DOHH2 (cell line): ENCODE measurements at regions not wholly inside any gene's neighbourhood (a gene's known extent, or its start where the extent isn't known, plus 50 kb on each side); places are given as distances from the start of the nearest gene placed in this dataset.

Experiments
- H3F3A ChIP-seq: fragments of 200-600 bp; sonication (generic), shearing (Covaris generic); 2 replicates; pipeline ENCODE4 v1.6.0; 2016; ENCODE audit warnings: antibody characterized with exemption, mild to moderate bottlenecking; ENCODE audit not compliant: control insufficient read depth, insufficient read depth
- H3K27ac ChIP-seq: fragments of 200-600 bp; sonication (generic); 2 replicates; pipeline ENCODE4 v1.5.1; 2014; ENCODE audit warnings: low read depth, mild to moderate bottlenecking, low read length, moderate library complexity
- H3K27me3 ChIP-seq: fragments of 200-600 bp; sonication (generic); 2 replicates; pipeline ENCODE4 v1.6.1; 2014; ENCODE audit warnings: mild to moderate bottlenecking, low read length, mixed read lengths; ENCODE audit not compliant: control insufficient read depth
- H3K36me3 ChIP-seq: fragments of 200-600 bp; sonication (generic); 2 replicates; pipeline ENCODE4 v1.6.1; 2014; ENCODE audit warnings: mild to moderate bottlenecking, low read length, moderate library complexity, mixed read lengths; ENCODE audit not compliant: control insufficient read depth
- H3K4me1 ChIP-seq: fragments of 200-600 bp; sonication (generic); 2 replicates; pipeline ENCODE4 v1.6.1; 2014; ENCODE audit warnings: mild to moderate bottlenecking, low read length, mixed read lengths; ENCODE audit not compliant: control insufficient read depth
- H3K4me2 ChIP-seq: fragments of 200-600 bp; sonication (generic); 2 replicates; pipeline ENCODE4 v1.6.0; 2014; ENCODE audit warnings: mild to moderate bottlenecking, low read length, moderate library complexity
- H3K4me3 ChIP-seq: fragments of 200-600 bp; sonication (generic); 2 replicates; pipeline ENCODE4 v1.5.1; 2014; ENCODE audit warnings: mild to moderate bottlenecking, low read length, mixed read lengths
- H3K79me2 ChIP-seq: fragments of 200-600 bp; sonication (generic); 2 replicates; pipeline ENCODE4 v1.6.1; 2014; ENCODE audit warnings: mild to moderate bottlenecking, low read length, mixed read lengths; ENCODE audit not compliant: control insufficient read depth
- H3K9me2 ChIP-seq: fragments of 200-600 bp; sonication (generic); replicated peaks from 2 replicates; pipeline ENCODE4 v1.6.1; 2014; ENCODE audit warnings: mild to moderate bottlenecking, low read length, mixed read lengths; ENCODE audit not compliant: control insufficient read depth
- H3K9me3 ChIP-seq: fragments of 200-600 bp; sonication (generic); 2 replicates; pipeline ENCODE4 v1.6.1; 2014; ENCODE audit warnings: antibody characterized with exemption, low read length, mixed read lengths; ENCODE audit not compliant: control insufficient read depth, insufficient read depth
- H4K20me1 ChIP-seq: fragments of 200-600 bp; sonication (generic); 2 replicates; pipeline ENCODE4 v1.6.0; 2014; ENCODE audit warnings: low read depth, mild to moderate bottlenecking, antibody characterized with exemption, low read length, moderate library complexity; ENCODE audit not compliant: control insufficient read depth, insufficient read depth
- EZH2phosphoT487 ChIP-seq: fragments of 200-600 bp; sonication (generic); IDR thresholded peaks from 2 replicates; pipeline ENCODE4 v1.6.1; 2017; ENCODE audit warnings: borderline replicate concordance, mild to moderate bottlenecking, antibody characterized with exemption, low read length, moderate library complexity, mixed read lengths
- TF ChIP-seq, protein P1 (sequence below): fragments of 200-600 bp; sonication (generic); IDR thresholded peaks from one replicate; pipeline ENCODE4 v1.5.1; 2014; ENCODE audit warnings: antibody characterized with exemption, mild to moderate bottlenecking, low read depth, low read length; ENCODE audit not compliant: poor library complexity, severe bottlenecking

DNA sequence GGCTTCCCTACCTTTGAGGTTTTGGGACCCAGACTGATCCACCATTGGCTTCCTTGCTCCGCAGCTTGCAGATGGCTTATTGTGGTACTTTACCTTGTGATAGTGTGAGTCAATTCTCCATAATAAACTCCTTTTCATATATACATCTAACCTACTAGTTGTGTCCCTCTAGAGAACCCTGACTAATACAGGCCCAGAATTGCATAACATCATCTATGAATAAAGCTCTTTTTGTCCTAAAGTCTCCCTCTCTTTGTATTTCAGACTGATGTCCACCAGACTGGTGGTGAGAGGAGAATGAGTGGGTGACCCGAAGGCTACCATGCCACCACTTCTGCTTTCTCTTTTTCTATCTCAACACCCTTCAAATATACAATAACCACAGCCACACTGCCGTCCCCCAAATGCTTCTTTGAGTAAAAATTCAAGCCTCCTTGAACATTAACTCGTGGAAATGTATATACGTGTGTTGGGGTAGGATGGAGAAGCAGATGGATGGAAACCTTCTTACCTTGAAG, 265.7 kb downstream of the PTBP2 start:
- Histone ChIP-seq H3K4me3 (no peak overlapping the region), H3F3A (no peaks in the 10 kb centered on the region), H4K20me1 (no peaks in the 10 kb centered on the region), H3K27ac (no peak overlapping the region), H3K36me3 (no peaks in the 10 kb centered on the region), H3K4me1 (no peaks in the 10 kb centered on the region), H3K79me2 (no peaks in the 10 kb centered on the region), H3K9me2 (no peaks in the 10 kb centered on the region), H3K9me3 (no peaks in the 10 kb centered on the region), H3K4me2 (no peak overlapping the region), H3K27me3 (no peaks in the 10 kb centered on the region)
- TF ChIP-seq EZH2phosphoT487: no peak
- TF ChIP-seq, protein P1, sequence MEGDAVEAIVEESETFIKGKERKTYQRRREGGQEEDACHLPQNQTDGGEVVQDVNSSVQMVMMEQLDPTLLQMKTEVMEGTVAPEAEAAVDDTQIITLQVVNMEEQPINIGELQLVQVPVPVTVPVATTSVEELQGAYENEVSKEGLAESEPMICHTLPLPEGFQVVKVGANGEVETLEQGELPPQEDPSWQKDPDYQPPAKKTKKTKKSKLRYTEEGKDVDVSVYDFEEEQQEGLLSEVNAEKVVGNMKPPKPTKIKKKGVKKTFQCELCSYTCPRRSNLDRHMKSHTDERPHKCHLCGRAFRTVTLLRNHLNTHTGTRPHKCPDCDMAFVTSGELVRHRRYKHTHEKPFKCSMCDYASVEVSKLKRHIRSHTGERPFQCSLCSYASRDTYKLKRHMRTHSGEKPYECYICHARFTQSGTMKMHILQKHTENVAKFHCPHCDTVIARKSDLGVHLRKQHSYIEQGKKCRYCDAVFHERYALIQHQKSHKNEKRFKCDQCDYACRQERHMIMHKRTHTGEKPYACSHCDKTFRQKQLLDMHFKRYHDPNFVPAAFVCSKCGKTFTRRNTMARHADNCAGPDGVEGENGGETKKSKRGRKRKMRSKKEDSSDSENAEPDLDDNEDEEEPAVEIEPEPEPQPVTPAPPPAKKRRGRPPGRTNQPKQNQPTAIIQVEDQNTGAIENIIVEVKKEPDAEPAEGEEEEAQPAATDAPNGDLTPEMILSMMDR: no peak

DNA sequence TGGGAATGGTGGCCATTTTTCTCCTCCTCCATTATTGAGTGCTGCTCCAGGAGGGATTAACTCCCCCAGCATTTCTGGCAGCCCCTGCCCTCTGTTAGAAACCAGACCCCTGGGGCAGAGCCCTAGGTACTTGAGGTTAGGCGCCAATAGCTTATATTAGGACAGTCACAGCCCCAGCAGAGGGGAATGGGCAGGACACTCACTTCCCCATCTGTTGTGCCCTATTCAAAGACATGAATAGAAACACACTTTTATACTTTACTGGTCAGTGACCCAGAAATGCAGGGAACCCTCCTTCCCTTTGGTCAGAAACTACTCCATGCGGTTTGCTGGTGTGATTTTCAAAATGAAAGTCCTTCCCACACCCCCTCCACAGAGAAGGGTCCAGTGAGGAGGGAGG, 267.7 kb downstream of the PTBP2 start:
- Histone ChIP-seq H3K36me3 (no peaks in the 10 kb centered on the region), H3F3A (no peaks in the 10 kb centered on the region), H3K27ac (no peak overlapping the region), H3K9me2 (no peaks in the 10 kb centered on the region), H3K79me2 (no peaks in the 10 kb centered on the region), H3K4me1 (no peaks in the 10 kb centered on the region), H4K20me1 (no peaks in the 10 kb centered on the region), H3K4me2 (no peak overlapping the region), H3K27me3 (no peaks in the 10 kb centered on the region), H3K4me3 (no peak overlapping the region), H3K9me3 (no peaks in the 10 kb centered on the region)
- TF ChIP-seq, protein P1: no peak
- no peak for TF ChIP-seq EZH2phosphoT487

DNA sequence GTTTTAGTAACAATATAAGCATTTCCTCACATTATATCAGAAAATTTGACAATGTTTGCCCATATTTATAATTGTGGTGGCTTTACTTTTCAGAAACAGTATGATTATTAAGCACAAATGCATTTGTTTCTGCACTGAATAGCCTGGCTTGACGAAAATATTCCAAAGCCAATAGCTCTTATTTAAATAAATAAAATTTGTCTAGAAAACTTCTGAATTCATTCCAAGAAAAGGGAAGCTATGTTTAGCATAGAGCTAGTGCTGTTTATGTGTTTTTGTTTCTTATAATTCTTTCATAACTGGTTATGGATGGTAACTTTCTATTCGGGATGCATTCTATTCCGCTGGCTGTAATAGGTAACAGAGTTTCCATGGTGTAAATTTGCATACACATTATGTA, 268.6 kb downstream of the PTBP2 start:
- no peaks in the 10 kb centered on the region for H3K9me2 ChIP-seq
- TF ChIP-seq, protein P1: no peak
- no peak for TF ChIP-seq EZH2phosphoT487
- H3F3A ChIP-seq: no peaks in the 10 kb centered on the region
- no peaks in the 10 kb centered on the region for H4K20me1 ChIP-seq
- no peak overlapping the region for H3K4me3 ChIP-seq
- no peaks in the 10 kb centered on the region for H3K27me3 ChIP-seq
- H3K4me2 ChIP-seq: no peak overlapping the region
- H3K9me3 ChIP-seq: no peaks in the 10 kb centered on the region
- H3K27ac ChIP-seq: no peak overlapping the region
- no peaks in the 10 kb centered on the region for H3K36me3 ChIP-seq
- no peaks in the 10 kb centered on the region for H3K79me2 ChIP-seq
- no peaks in the 10 kb centered on the region for H3K4me1 ChIP-seq
